ENCODE measurements at regions not wholly inside any gene's neighbourhood (a gene's known extent, or its start where the extent isn't known, plus 50 kb on each side); places are given as distances from the start of the nearest gene placed in this dataset.

DNA sequence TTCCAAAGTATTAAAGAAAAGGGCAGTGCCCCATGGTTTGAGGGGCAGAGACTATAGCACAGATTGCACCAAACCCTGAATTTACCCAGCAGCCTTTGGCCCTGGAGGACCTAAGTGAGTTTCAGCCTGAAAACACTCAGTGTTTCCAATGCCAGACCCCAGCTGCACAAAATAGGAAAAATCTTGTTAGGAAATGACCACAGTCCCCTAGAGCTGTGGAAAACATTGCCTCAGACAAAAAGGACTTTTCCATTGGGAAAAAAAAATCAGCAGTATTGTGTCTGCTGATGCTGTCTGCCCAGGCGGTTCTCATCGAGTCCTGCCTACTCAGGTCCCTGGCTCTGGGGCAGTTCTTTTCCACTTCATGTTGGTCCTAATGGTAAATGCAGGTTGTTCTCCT lies 121.7 kb upstream of the DLG1 start:
- TF ChIP-seq EZH2 (IDR thresholded peaks at IDR 0.05; ENCODE audit: low read length, missing control alignments) = no peak
- TF ChIP-seq, protein P1, sequence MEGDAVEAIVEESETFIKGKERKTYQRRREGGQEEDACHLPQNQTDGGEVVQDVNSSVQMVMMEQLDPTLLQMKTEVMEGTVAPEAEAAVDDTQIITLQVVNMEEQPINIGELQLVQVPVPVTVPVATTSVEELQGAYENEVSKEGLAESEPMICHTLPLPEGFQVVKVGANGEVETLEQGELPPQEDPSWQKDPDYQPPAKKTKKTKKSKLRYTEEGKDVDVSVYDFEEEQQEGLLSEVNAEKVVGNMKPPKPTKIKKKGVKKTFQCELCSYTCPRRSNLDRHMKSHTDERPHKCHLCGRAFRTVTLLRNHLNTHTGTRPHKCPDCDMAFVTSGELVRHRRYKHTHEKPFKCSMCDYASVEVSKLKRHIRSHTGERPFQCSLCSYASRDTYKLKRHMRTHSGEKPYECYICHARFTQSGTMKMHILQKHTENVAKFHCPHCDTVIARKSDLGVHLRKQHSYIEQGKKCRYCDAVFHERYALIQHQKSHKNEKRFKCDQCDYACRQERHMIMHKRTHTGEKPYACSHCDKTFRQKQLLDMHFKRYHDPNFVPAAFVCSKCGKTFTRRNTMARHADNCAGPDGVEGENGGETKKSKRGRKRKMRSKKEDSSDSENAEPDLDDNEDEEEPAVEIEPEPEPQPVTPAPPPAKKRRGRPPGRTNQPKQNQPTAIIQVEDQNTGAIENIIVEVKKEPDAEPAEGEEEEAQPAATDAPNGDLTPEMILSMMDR (conservative IDR thresholded peaks at IDR 0.05 in 1 of 2, IDR thresholded peaks at IDR 0.05 in 1 of 2; ENCODE audit: low read depth in 1 of 2, low read length in 2 of 2) = no peak
- Histone ChIP-seq H3K27me3 (ENCODE audit: control insufficient read depth, insufficient read depth, low read length) (peaks cover 31% of the 10 kb centered on the region), H3K27ac (ENCODE audit: insufficient read depth, low read length) (no peak overlapping the region), H3K36me3 (ENCODE audit: control insufficient read depth, insufficient read depth, low read length) (no peaks in the 10 kb centered on the region), H3K9me3 (ENCODE audit: control insufficient read depth, insufficient read depth, low read depth, low read length) (no peaks in the 10 kb centered on the region), H3K4me2 (ENCODE audit: extremely low read depth, insufficient read depth, low read length) (no peak overlapping the region), H2AFZ (ENCODE audit: low read length) (no peak overlapping the region), H3K9ac (ENCODE audit: insufficient read depth, low read length) (no peak overlapping the region), H3K79me2 (ENCODE audit: control insufficient read depth, insufficient read depth, low read length) (no peaks in the 10 kb centered on the region), H3K4me1 (ENCODE audit: control insufficient read depth, extremely low read depth, insufficient read depth, low read length) (no peaks in the 10 kb centered on the region), H4K20me1 (ENCODE audit: control insufficient read depth, extremely low read depth, insufficient read depth, low read length) (no peaks in the 10 kb centered on the region), H3K4me3 (replicated peaks in 1 of 4; ENCODE audit: control extremely low read depth in 1 of 4, insufficient read depth in 1 of 4, low read depth in 3 of 4, low read length in 4 of 4) (no peak overlapping the region)
- DNase-seq (ENCODE audit: low read depth in 2 of 2) = peak in 1 of 2 donors; percentile 27

DNA sequence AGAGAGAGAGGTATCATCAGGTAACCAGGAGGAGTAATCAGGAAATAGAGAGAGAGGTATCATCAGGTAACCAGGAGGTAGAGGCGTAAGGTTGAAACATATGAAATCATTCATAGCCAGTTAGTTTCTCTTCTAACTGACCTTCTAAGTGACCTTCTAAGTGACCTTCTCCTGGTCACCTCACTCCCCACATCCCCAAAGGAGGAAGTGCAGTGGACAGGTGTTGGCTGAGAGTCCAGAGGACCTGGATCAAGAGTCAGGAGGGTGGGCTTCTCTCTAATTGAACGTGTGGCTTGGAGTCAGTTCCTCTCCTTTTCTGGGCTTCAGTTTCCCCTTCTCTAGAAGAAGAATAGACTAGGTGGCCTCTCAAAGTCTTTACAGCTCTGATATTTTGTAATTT lies 121.3 kb upstream of the DLG1 start:
- H3K9ac ChIP-seq (ENCODE audit: insufficient read depth, low read length) = no peak overlapping the region
- no peak for TF ChIP-seq EZH2 (IDR thresholded peaks at IDR 0.05; ENCODE audit: low read length, missing control alignments)
- TF ChIP-seq, protein P1 (conservative IDR thresholded peaks at IDR 0.05 in 1 of 2, IDR thresholded peaks at IDR 0.05 in 1 of 2; ENCODE audit: low read depth in 1 of 2, low read length in 2 of 2) = no peak
- peaks cover 28% of the 10 kb centered on the region for H3K27me3 ChIP-seq (ENCODE audit: control insufficient read depth, insufficient read depth, low read length)
- H3K9me3 ChIP-seq (ENCODE audit: control insufficient read depth, insufficient read depth, low read depth, low read length) = no peaks in the 10 kb centered on the region
- no peaks in the 10 kb centered on the region for H4K20me1 ChIP-seq (ENCODE audit: control insufficient read depth, extremely low read depth, insufficient read depth, low read length)
- H2AFZ ChIP-seq (ENCODE audit: low read length) = no peak overlapping the region
- H3K27ac ChIP-seq (ENCODE audit: insufficient read depth, low read length) = no peak overlapping the region
- H3K4me1 ChIP-seq (ENCODE audit: control insufficient read depth, extremely low read depth, insufficient read depth, low read length) = no peaks in the 10 kb centered on the region
- no peak overlapping the region for H3K4me3 ChIP-seq (replicated peaks in 1 of 4; ENCODE audit: control extremely low read depth in 1 of 4, insufficient read depth in 1 of 4, low read depth in 3 of 4, low read length in 4 of 4)
- no peak for DNase-seq (ENCODE audit: low read depth in 2 of 2)
- no peaks in the 10 kb centered on the region for H3K79me2 ChIP-seq (ENCODE audit: control insufficient read depth, insufficient read depth, low read length)
- H3K4me2 ChIP-seq (ENCODE audit: extremely low read depth, insufficient read depth, low read length) = no peak overlapping the region
- no peaks in the 10 kb centered on the region for H3K36me3 ChIP-seq (ENCODE audit: control insufficient read depth, insufficient read depth, low read length)

DNA sequence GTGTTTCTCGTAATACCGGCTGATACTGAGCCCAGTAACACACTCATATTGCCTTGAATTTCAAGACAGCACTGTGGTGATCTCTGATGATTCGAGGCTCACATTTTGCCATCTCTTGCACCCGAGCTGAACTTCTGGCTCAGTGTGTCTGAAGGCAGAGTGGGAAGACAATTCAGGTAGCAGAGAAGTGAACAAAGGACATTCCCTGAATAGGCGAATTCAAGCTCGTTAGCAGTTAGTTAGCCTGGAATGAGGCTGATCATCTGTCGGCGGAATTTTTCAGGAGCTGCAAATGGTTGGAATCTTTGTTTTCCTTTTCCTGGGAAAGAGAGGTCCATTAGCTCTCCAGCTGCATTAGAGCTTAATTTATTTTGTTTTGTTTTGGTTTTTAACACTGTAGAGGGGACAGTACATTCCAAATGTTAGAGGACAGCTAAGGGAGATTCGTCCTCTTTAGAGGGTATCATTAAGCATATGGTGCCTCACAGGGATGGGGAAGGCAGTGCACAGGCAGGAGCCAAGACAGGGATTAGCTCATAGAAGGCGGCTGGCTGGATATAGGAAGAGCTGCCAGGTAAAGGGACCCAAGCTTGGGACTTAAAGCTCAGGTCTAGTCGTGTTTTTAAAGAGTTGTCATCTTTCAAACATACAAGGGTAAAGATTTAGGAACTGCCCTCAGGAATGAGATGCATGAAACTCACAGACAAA lies 119.7 kb upstream of the DLG1 start:
- no peak overlapping the region for H3K4me3 ChIP-seq (replicated peaks in 1 of 4; ENCODE audit: control extremely low read depth in 1 of 4, insufficient read depth in 1 of 4, low read depth in 3 of 4, low read length in 4 of 4)
- H4K20me1 ChIP-seq (ENCODE audit: control insufficient read depth, extremely low read depth, insufficient read depth, low read length) = no peaks in the 10 kb centered on the region
- H3K9ac ChIP-seq (ENCODE audit: insufficient read depth, low read length) = no peak overlapping the region
- no peak overlapping the region for H2AFZ ChIP-seq (ENCODE audit: low read length)
- H3K27me3 ChIP-seq (ENCODE audit: control insufficient read depth, insufficient read depth, low read length) = peaks cover 14% of the 10 kb centered on the region
- H3K27ac ChIP-seq (ENCODE audit: insufficient read depth, low read length) = no peak overlapping the region
- no peaks in the 10 kb centered on the region for H3K79me2 ChIP-seq (ENCODE audit: control insufficient read depth, insufficient read depth, low read length)
- no peak for DNase-seq (ENCODE audit: low read depth in 2 of 2)
- H3K4me1 ChIP-seq (ENCODE audit: control insufficient read depth, extremely low read depth, insufficient read depth, low read length) = no peaks in the 10 kb centered on the region
- no peaks in the 10 kb centered on the region for H3K36me3 ChIP-seq (ENCODE audit: control insufficient read depth, insufficient read depth, low read length)
- H3K4me2 ChIP-seq (ENCODE audit: extremely low read depth, insufficient read depth, low read length) = no peak overlapping the region
- no peak for TF ChIP-seq EZH2 (IDR thresholded peaks at IDR 0.05; ENCODE audit: low read length, missing control alignments)
- TF ChIP-seq, protein P1 (conservative IDR thresholded peaks at IDR 0.05 in 1 of 2, IDR thresholded peaks at IDR 0.05 in 1 of 2; ENCODE audit: low read depth in 1 of 2, low read length in 2 of 2) = no peak
- no peaks in the 10 kb centered on the region for H3K9me3 ChIP-seq (ENCODE audit: control insufficient read depth, insufficient read depth, low read depth, low read length)

Measured in fibroblast of lung (primary cell).